ENCODE measurements at regions not wholly inside any gene's neighbourhood (a gene's known extent, or its start where the extent isn't known, plus 50 kb on each side); places are given as distances from the start of the nearest gene placed in this dataset.

DNA sequence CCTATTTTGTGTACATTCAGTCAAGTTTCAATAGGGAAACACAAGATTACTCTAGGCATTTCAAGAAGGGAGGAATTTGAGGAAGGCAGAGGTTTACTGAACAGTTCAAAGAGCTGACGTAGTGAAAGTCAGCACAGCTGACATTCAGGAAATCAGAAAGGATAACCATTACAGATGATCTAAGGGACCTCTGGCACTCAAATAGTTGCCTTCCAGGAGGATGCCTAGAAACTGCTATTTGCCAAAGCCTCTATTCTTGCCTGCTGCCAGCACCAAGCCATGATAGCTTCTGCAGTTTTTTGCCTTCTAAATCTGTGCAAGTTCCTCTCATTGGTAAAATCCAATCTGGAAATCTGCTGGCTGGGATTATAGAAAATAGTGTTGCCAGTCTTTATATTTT, 373.1 kb downstream of the CSNK1G3 start:
- no peaks in the 10 kb centered on the region for H3K79me2 ChIP-seq (ENCODE audit: insufficient read depth)
- no peak overlapping the region for H3K27ac ChIP-seq (ENCODE audit: low read depth in 2 of 2, low read length in 1 of 2)

More for the DNA sequence above, 373.1 kb downstream of the CSNK1G3 start:
- Histone ChIP-seq H3K4me2 (no peak overlapping the region), H4K20me1 (ENCODE audit: insufficient read depth) (no peaks in the 10 kb centered on the region), H3K27me3 (ENCODE audit: insufficient read depth) (no peaks in the 10 kb centered on the region), H3K4me1 (ENCODE audit: control insufficient read depth in 1 of 2, insufficient read depth in 2 of 2, low read depth in 1 of 2, low read length in 1 of 2) (peaks cover 8 to 11% of the 10 kb centered on the region in 2 experiments; a peak in 2 of 4 replicates), H3F3A (replicated peaks; ENCODE audit: insufficient read depth) (no peaks in the 10 kb centered on the region), H3K4me3 (ENCODE audit: low read depth in 2 of 2, low read length in 1 of 2) (no peak overlapping the region), H3K9me2 (no peaks in the 10 kb centered on the region), H3K9ac (no peak overlapping the region), H3K9me3 (no peaks in the 10 kb centered on the region), H2AFZ (ENCODE audit: low read depth) (no peak overlapping the region), H3K36me3 (replicated peaks in 1 of 2; ENCODE audit: control insufficient read depth in 1 of 2, insufficient read depth in 2 of 2, low read length in 1 of 2) (no peaks in the 10 kb centered on the region)
- no peak for TF ChIP-seq RXRA (IDR thresholded peaks at IDR 0.05; ENCODE audit: borderline replicate concordance, low read depth)
- TF ChIP-seq, protein P1, sequence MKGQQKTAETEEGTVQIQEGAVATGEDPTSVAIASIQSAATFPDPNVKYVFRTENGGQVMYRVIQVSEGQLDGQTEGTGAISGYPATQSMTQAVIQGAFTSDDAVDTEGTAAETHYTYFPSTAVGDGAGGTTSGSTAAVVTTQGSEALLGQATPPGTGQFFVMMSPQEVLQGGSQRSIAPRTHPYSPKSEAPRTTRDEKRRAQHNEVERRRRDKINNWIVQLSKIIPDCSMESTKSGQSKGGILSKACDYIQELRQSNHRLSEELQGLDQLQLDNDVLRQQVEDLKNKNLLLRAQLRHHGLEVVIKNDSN (IDR thresholded peaks at IDR 0.05; ENCODE audit: borderline replicate concordance, low read depth), result no peak
- TF ChIP-seq, protein P2, sequence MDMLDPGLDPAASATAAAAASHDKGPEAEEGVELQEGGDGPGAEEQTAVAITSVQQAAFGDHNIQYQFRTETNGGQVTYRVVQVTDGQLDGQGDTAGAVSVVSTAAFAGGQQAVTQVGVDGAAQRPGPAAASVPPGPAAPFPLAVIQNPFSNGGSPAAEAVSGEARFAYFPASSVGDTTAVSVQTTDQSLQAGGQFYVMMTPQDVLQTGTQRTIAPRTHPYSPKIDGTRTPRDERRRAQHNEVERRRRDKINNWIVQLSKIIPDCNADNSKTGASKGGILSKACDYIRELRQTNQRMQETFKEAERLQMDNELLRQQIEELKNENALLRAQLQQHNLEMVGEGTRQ (IDR thresholded peaks at IDR 0.05; ENCODE audit: borderline replicate concordance, low read depth, low read length), result no peak
- TF ChIP-seq, protein P3, sequence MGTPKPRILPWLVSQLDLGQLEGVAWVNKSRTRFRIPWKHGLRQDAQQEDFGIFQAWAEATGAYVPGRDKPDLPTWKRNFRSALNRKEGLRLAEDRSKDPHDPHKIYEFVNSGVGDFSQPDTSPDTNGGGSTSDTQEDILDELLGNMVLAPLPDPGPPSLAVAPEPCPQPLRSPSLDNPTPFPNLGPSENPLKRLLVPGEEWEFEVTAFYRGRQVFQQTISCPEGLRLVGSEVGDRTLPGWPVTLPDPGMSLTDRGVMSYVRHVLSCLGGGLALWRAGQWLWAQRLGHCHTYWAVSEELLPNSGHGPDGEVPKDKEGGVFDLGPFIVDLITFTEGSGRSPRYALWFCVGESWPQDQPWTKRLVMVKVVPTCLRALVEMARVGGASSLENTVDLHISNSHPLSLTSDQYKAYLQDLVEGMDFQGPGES (IDR thresholded peaks at IDR 0.05; ENCODE audit: low read depth, low read length), result no peak
- no peak for TF ChIP-seq EP300 (IDR thresholded peaks at IDR 0.05; ENCODE audit: borderline replicate concordance in 1 of 2, low read depth in 1 of 2, low read length in 1 of 2)
- TF ChIP-seq, protein P4, sequence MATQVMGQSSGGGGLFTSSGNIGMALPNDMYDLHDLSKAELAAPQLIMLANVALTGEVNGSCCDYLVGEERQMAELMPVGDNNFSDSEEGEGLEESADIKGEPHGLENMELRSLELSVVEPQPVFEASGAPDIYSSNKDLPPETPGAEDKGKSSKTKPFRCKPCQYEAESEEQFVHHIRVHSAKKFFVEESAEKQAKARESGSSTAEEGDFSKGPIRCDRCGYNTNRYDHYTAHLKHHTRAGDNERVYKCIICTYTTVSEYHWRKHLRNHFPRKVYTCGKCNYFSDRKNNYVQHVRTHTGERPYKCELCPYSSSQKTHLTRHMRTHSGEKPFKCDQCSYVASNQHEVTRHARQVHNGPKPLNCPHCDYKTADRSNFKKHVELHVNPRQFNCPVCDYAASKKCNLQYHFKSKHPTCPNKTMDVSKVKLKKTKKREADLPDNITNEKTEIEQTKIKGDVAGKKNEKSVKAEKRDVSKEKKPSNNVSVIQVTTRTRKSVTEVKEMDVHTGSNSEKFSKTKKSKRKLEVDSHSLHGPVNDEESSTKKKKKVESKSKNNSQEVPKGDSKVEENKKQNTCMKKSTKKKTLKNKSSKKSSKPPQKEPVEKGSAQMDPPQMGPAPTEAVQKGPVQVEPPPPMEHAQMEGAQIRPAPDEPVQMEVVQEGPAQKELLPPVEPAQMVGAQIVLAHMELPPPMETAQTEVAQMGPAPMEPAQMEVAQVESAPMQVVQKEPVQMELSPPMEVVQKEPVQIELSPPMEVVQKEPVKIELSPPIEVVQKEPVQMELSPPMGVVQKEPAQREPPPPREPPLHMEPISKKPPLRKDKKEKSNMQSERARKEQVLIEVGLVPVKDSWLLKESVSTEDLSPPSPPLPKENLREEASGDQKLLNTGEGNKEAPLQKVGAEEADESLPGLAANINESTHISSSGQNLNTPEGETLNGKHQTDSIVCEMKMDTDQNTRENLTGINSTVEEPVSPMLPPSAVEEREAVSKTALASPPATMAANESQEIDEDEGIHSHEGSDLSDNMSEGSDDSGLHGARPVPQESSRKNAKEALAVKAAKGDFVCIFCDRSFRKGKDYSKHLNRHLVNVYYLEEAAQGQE (IDR thresholded peaks at IDR 0.05; ENCODE audit: low read depth, low read length), result no peak
- TF ChIP-seq MXI1 (IDR thresholded peaks at IDR 0.05; ENCODE audit: low read depth, low read length), result no peak
- TF ChIP-seq CHD2 (IDR thresholded peaks at IDR 0.05; ENCODE audit: low read length, partially characterized antibody), result no peak
- TF ChIP-seq, protein P5, sequence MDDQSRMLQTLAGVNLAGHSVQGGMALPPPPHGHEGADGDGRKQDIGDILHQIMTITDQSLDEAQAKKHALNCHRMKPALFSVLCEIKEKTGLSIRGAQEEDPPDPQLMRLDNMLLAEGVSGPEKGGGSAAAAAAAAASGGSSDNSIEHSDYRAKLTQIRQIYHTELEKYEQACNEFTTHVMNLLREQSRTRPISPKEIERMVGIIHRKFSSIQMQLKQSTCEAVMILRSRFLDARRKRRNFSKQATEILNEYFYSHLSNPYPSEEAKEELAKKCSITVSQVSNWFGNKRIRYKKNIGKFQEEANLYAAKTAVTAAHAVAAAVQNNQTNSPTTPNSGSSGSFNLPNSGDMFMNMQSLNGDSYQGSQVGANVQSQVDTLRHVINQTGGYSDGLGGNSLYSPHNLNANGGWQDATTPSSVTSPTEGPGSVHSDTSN (IDR thresholded peaks at IDR 0.05), result no peak
- no peak for TF ChIP-seq NFIC (IDR thresholded peaks at IDR 0.05; ENCODE audit: borderline replicate concordance)
- TF ChIP-seq SMC3 (IDR thresholded peaks at IDR 0.05; ENCODE audit: low read depth, low read length), result no peak
- no peak for TF ChIP-seq FOXM1 (IDR thresholded peaks at IDR 0.05; ENCODE audit: low read depth)
- TF ChIP-seq EZH2phosphoT487 (IDR thresholded peaks at IDR 0.05; ENCODE audit: borderline replicate concordance, low read depth), result no peak
- no peak for TF ChIP-seq YY1 (IDR thresholded peaks at IDR 0.05; ENCODE audit: low read depth)
- WGBS (ENCODE audit: low lambda C conversion rate), result 84% methylated on average over 1 of the region's 1 CpG
- no peak for DNase-seq
- POLR2A ChIA-PET, result no interaction called here
- CTCF ChIA-PET, result no interaction called here

All from SK-N-SH (cell line).